C4-2B (cell line): ENCODE measurements at regions not wholly inside any gene's neighbourhood (a gene's known extent, or its start where the extent isn't known, plus 50 kb on each side); places are given as distances from the start of the nearest gene placed in this dataset.

Source experiments
- ZFX ChIP-seq: fragments of 450-650 bp; IDR thresholded peaks from 2 replicates; pipeline ENCODE4 v1.6.1; 2017
- TF ChIP-seq, protein P1 (sequence below): fragments of 450-650 bp; conservative IDR thresholded peaks from 2 replicates; pipeline ENCODE4 v1.5.1; 2017; ENCODE audit warnings: mild to moderate bottlenecking

DNA sequence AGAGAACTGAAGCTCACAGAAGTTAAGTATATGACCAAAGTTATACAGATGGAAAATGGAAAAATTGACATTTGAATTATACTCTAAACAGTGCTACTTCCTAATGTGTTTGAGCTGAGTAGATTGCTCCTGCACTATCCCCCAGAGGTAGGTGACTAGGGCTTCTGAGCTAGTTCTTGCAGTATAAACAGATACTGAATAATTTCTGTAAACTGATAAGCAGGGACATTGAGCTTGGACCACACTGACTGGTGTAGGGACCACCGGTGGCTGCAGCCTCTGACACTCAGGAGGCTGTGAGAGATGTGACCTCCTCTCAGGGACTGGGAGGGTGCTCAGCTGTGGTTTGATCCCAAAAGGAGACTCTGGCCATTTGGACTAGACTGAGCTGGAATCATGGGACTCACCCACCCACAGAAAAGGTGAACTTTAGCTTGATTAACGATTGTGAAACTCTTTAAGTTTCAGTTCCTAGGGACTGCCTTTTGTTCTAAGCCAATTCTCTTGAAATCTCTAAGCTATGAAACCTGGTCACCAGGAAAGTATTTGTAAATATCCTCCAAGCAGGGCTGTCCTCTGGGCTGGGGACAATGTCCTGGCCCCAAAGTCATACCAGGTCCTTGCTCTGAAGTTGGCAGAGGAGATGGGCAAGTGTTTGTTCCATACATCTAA lies 291.5 kb downstream of the SEC61B start:
- TF ChIP-seq, protein P1, sequence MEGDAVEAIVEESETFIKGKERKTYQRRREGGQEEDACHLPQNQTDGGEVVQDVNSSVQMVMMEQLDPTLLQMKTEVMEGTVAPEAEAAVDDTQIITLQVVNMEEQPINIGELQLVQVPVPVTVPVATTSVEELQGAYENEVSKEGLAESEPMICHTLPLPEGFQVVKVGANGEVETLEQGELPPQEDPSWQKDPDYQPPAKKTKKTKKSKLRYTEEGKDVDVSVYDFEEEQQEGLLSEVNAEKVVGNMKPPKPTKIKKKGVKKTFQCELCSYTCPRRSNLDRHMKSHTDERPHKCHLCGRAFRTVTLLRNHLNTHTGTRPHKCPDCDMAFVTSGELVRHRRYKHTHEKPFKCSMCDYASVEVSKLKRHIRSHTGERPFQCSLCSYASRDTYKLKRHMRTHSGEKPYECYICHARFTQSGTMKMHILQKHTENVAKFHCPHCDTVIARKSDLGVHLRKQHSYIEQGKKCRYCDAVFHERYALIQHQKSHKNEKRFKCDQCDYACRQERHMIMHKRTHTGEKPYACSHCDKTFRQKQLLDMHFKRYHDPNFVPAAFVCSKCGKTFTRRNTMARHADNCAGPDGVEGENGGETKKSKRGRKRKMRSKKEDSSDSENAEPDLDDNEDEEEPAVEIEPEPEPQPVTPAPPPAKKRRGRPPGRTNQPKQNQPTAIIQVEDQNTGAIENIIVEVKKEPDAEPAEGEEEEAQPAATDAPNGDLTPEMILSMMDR: no peak
- TF ChIP-seq ZFX: no peak
